SK-N-SH treated with all-trans-retinoic acid at 6 μM for 48 hours (cell line): ENCODE measurements at regions not wholly inside any gene's neighbourhood (a gene's known extent, or its start where the extent isn't known, plus 50 kb on each side); places are given as distances from the start of the nearest gene placed in this dataset.

Experiments used
- CREB5 ChIP-seq: fragments of 250-450 bp; sonication (Bioruptor Pico); IDR thresholded peaks from 2 replicates; pipeline ENCODE4 v1.5.1; 2020; ENCODE audit warnings: low read depth, mild to moderate bottlenecking, moderate library complexity
- ISL1 ChIP-seq: fragments of 250-450 bp; sonication (Bioruptor Pico); IDR thresholded peaks from 2 replicates; pipeline ENCODE4 v2.1.2; 2022; ENCODE audit warnings: mild to moderate bottlenecking, moderate library complexity
- OSR1 ChIP-seq: fragments of 250-450 bp; sonication (Bioruptor Pico); IDR thresholded peaks from 2 replicates; pipeline ENCODE4 v1.8.0; 2022; ENCODE audit warnings: moderate library complexity, mild to moderate bottlenecking, inconsistent platforms
- PATZ1 ChIP-seq: fragments of 250-450 bp; sonication (Bioruptor Pico); IDR thresholded peaks from 2 replicates; pipeline ENCODE4 v1.8.0; 2020; ENCODE audit warnings: mild to moderate bottlenecking, moderate library complexity, borderline replicate concordance
- RARB ChIP-seq: fragments of 250-450 bp; sonication (Bioruptor Pico); IDR thresholded peaks from 2 replicates; pipeline ENCODE4 v1.8.0; 2021; ENCODE audit warnings: mild to moderate bottlenecking, moderate library complexity
- SNAI2 ChIP-seq: fragments of 250-450 bp; sonication (Bioruptor Pico); IDR thresholded peaks from 2 replicates; pipeline ENCODE4 v1.5.0; 2020; ENCODE audit warnings: mild to moderate bottlenecking, moderate library complexity
- ZC3H10 ChIP-seq: fragments of 250-450 bp; sonication (Bioruptor Pico); IDR thresholded peaks from 2 replicates; pipeline ENCODE4 v1.5.1; 2021; ENCODE audit warnings: mild to moderate bottlenecking, moderate library complexity
- ZFP30 ChIP-seq: fragments of 450-650 bp; formaldehyde crosslinking; IDR thresholded peaks from 2 replicates; pipeline ENCODE4 v1.5.0; 2022; ENCODE audit warnings: mild to moderate bottlenecking, moderate library complexity
- ZNF565 ChIP-seq: fragments of 450-650 bp; formaldehyde crosslinking; conservative IDR thresholded peaks from 2 replicates; pipeline ENCODE4 v1.5.0; 2020; ENCODE audit warnings: low read depth, mild to moderate bottlenecking, moderate library complexity
- ZNF70 ChIP-seq: fragments of 450-650 bp; formaldehyde crosslinking; IDR thresholded peaks from 2 replicates; pipeline ENCODE4 v1.5.0; 2020; ENCODE audit warnings: mild to moderate bottlenecking, moderate library complexity
- ZNF8 ChIP-seq: fragments of 450-650 bp; formaldehyde crosslinking; IDR thresholded peaks from 2 replicates; pipeline ENCODE4 v1.5.0; 2020; ENCODE audit warnings: mild to moderate bottlenecking, moderate library complexity
- TF ChIP-seq, protein P1 (sequence below): fragments of 250-450 bp; sonication (Bioruptor Pico); IDR thresholded peaks from 2 replicates; pipeline ENCODE4 v1.8.0; 2021; ENCODE audit warnings: low read depth, mild to moderate bottlenecking, moderate library complexity, borderline replicate concordance

DNA sequence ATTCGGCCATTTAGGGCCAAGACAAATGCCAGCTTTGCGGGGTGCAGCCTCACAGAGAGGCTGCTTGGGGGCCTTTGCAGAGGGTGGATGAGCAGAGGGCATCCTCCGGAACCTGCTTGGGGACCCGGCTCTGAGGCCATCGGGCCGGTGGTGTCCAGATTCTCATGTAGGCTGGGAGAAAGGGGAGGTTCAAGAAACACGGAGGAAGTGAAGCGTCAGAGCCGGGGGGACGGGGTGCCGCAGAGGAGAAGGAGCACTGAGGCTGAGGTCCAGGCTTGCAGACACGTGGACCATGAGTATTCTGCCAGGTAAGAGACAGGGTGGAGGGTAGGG lies 150.7 kb upstream of the SHH start:
- TF ChIP-seq CREB5 (no peak), ZFP30 (CRISPR knock-in tag) (no peak), OSR1 (CRISPR knock-in tag) (no peak), RARB (no peak), PATZ1 (CRISPR knock-in tag) (no peak), ISL1 (CRISPR knock-in tag) (no peak), SNAI2 (CRISPR knock-in tag) (no peak), ZNF8 (CRISPR knock-in tag) (no peak), ZNF70 (CRISPR knock-in tag) (no peak), ZNF565 (CRISPR knock-in tag) (no peak), ZC3H10 (CRISPR knock-in tag) (no peak)
- TF ChIP-seq, protein P1, sequence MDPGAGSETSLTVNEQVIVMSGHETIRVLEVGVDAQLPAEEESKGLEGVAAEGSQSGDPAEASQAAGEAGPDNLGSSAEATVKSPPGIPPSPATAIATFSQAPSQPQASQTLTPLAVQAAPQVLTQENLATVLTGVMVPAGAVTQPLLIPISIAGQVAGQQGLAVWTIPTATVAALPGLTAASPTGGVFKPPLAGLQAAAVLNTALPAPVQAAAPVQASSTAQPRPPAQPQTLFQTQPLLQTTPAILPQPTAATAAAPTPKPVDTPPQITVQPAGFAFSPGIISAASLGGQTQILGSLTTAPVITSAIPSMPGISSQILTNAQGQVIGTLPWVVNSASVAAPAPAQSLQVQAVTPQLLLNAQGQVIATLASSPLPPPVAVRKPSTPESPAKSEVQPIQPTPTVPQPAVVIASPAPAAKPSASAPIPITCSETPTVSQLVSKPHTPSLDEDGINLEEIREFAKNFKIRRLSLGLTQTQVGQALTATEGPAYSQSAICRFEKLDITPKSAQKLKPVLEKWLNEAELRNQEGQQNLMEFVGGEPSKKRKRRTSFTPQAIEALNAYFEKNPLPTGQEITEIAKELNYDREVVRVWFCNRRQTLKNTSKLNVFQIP (CRISPR knock-in tag), result no peak
